SK-N-MC (cell line): ENCODE measurements at regions not wholly inside any gene's neighbourhood (a gene's known extent, or its start where the extent isn't known, plus 50 kb on each side); places are given as distances from the start of the nearest gene placed in this dataset.

ENCODE experiments used
- EZH2 ChIP-seq: fragments of 200-600 bp; sonication (generic); IDR thresholded peaks from one replicate; pipeline ENCODE4 v1.6.1; 2017; ENCODE audit warnings: antibody characterized with exemption
- FOXP2 ChIP-seq: optimal IDR thresholded peaks from 2 replicates; pipeline ENCODE3; 2011; ENCODE audit warnings: mild to moderate bottlenecking, moderate library complexity; ENCODE audit not compliant: insufficient read depth; ENCODE audit errors: extremely low read length, control extremely low read depth
- POLR2AphosphoS5 ChIP-seq: IDR thresholded peaks from 2 replicates; pipeline ENCODE4 v1.6.1; 2012; ENCODE audit warnings: mild to moderate bottlenecking, low read depth, low read length, borderline replicate concordance

DNA sequence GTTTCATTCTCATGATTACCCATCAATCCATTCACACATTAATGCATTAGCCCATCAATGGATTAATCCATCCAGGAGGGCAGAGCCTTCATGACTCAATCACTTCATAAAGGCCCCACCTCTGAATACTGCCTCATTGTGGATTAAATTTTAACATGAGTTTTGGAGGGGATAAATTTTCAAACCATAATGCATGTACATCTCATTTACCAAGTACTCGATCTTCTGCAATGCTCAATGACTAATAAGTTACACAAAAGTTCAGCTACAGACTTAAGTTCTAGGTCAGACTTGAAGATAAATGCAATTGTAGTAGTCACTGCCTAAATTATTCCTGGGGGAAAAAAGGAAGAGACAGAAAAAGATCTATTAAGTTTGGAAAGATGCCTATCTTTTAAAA lies 120.0 kb upstream of the OSR1 start:
- no peak for TF ChIP-seq EZH2
- TF ChIP-seq POLR2AphosphoS5, result no peak
- no peak for TF ChIP-seq FOXP2
